Sigmoid colon (tissue), 6 donors: ENCODE measurements at regions not wholly inside any gene's neighbourhood (a gene's known extent, or its start where the extent isn't known, plus 50 kb on each side); places are given as distances from the start of the nearest gene placed in this dataset.

Experiments
- DNase-seq: peaks from one replicate; pipeline ENCODE4 v3.0.0-alpha.2; 2019
- H3K27ac ChIP-seq, 4 donors: fragments of 200-600 bp; sonication (generic); one replicate each; pipeline ENCODE4 v1.5.1; 2016 to 2019; ENCODE audit warnings: mild to moderate bottlenecking in 1 of 4
- H3K27me3 ChIP-seq, 3 donors: fragments of 200-600 bp; sonication (generic); one replicate each; pipeline ENCODE4 v1.5.1; 2019; ENCODE audit warnings: mild to moderate bottlenecking in 1 of 3
- H3K36me3 ChIP-seq, 4 donors: fragments of 200-600 bp; sonication (generic); one replicate each; pipeline ENCODE4 v1.5.1; 2016 to 2019
- H3K4me1 ChIP-seq, 4 donors: fragments of 200-600 bp; sonication (generic); one replicate each; pipeline ENCODE4 v1.5.1; 2017 to 2019
- H3K4me3 ChIP-seq, 4 donors: fragments of 200-600 bp; sonication (generic); one replicate each; pipeline ENCODE4 v1.5.1; 2017 to 2019; ENCODE audit warnings: mild to moderate bottlenecking in 2 of 4, moderate library complexity in 1 of 4
- H3K9me3 ChIP-seq, 4 donors: fragments of 200-600 bp in 3 of 4; sonication (generic) in 3 of 4; one replicate each; pipeline versions ENCODE4 v1.5.1 to v1.6.1; 2013 to 2019
- EP300 ChIP-seq, 4 donors: sonication (generic); formaldehyde crosslinking; IDR thresholded peaks; one replicate each; pipeline ENCODE4 v1.6.1; 2017; ENCODE audit warnings: antibody characterized with exemption in 4 of 4
- POLR2A ChIP-seq, 2 donors: fragments of 450-650 bp; IDR thresholded peaks; one replicate each; pipeline ENCODE4 v1.6.1; 2016; ENCODE audit warnings: antibody characterized with exemption in 2 of 2, mild to moderate bottlenecking in 2 of 2, moderate library complexity in 2 of 2
- POLR2AphosphoS5 ChIP-seq, 4 donors: sonication (generic); formaldehyde crosslinking; IDR thresholded peaks; one replicate each; pipeline ENCODE4 v1.6.1; 2017; ENCODE audit warnings: antibody characterized with exemption in 4 of 4
- WGBS, 2 donors: extraction: QIAGEN DNeasy Blood & Tissue Kit; methylation state at CpG; one replicate each; pipeline ENCODE4 v1.1.7; 2013; 5-methylcytosine and 5-hydroxymethylcytosine counted together
- intact Hi-C: fragments of 100-400 bp; cut with DNase I; formaldehyde crosslinking; loops from one replicate; pipeline ENCODE4 v1.15.1; 2023
- TF ChIP-seq, protein P1 (sequence below), 4 experiments: fragments of 450-650 bp in 3 of 4; fragments of 200-600 bp in 1 of 4; IDR thresholded peaks; one replicate each; pipeline ENCODE4 v1.5.1; 2016 to 2019; ENCODE audit warnings: antibody characterized with exemption in 4 of 4, mild to moderate bottlenecking in 3 of 4, moderate library complexity in 2 of 4
- donor health status: healthy with polysubstance abuse.
- donor health status: healthy.

- no peak for DNase-seq
- no peak for TF ChIP-seq POLR2A (IDR thresholded peaks at IDR 0.05)
- no peak for TF ChIP-seq EP300 (IDR thresholded peaks at IDR 0.05)
- TF ChIP-seq, protein P1, sequence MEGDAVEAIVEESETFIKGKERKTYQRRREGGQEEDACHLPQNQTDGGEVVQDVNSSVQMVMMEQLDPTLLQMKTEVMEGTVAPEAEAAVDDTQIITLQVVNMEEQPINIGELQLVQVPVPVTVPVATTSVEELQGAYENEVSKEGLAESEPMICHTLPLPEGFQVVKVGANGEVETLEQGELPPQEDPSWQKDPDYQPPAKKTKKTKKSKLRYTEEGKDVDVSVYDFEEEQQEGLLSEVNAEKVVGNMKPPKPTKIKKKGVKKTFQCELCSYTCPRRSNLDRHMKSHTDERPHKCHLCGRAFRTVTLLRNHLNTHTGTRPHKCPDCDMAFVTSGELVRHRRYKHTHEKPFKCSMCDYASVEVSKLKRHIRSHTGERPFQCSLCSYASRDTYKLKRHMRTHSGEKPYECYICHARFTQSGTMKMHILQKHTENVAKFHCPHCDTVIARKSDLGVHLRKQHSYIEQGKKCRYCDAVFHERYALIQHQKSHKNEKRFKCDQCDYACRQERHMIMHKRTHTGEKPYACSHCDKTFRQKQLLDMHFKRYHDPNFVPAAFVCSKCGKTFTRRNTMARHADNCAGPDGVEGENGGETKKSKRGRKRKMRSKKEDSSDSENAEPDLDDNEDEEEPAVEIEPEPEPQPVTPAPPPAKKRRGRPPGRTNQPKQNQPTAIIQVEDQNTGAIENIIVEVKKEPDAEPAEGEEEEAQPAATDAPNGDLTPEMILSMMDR (IDR thresholded peaks at IDR 0.05): no peak
- TF ChIP-seq POLR2AphosphoS5 (IDR thresholded peaks at IDR 0.05): no peak
- intact Hi-C loops: no loop called here
- Histone ChIP-seq H3K4me1 (no peaks in the 10 kb centered on the region), H3K27me3 (peaks cover 0 to 17% (median 0%) of the 10 kb centered on the region in 3 donors), H3K4me3 (no peak overlapping the region), H3K36me3 (no peaks in the 10 kb centered on the region), H3K27ac (no peak overlapping the region), H3K9me3 (no peaks in the 10 kb centered on the region)
- WGBS, 2 donors: 37 to 70% methylated on average over 6 of the region's 6 CpGs
Observed at GRCh38 chr1:36614991-36615390, 132.3 kb upstream of the CSF3R start.

GRCh38 chr1:36614571-36614970, 131.9 kb upstream of the CSF3R start:
- Histone ChIP-seq H3K9me3 (no peaks in the 10 kb centered on the region), H3K36me3 (no peaks in the 10 kb centered on the region), H3K27ac (no peak overlapping the region), H3K4me3 (no peak overlapping the region), H3K4me1 (no peaks in the 10 kb centered on the region), H3K27me3 (peaks cover 0 to 22% (median 0%) of the 10 kb centered on the region in 3 donors)
- no peak for TF ChIP-seq POLR2A (IDR thresholded peaks at IDR 0.05)
- DNase-seq: no peak
- intact Hi-C loops: no loop called here
- 80 to 90% methylated on average over 3 of the region's 3 CpGs for WGBS, 2 donors

- H3K27ac ChIP-seq: no peak overlapping the region
- H3K4me1 ChIP-seq: no peaks in the 10 kb centered on the region
- H3K36me3 ChIP-seq: no peaks in the 10 kb centered on the region
- intact Hi-C loops: no loop called here
- 74 to 79% methylated on average over 3 of the region's 3 CpGs for WGBS, 2 donors
- H3K9me3 ChIP-seq: no peaks in the 10 kb centered on the region
- H3K4me3 ChIP-seq: no peak overlapping the region
- TF ChIP-seq POLR2A (IDR thresholded peaks at IDR 0.05): no peak
- no peak for TF ChIP-seq POLR2AphosphoS5 (IDR thresholded peaks at IDR 0.05)
- no peak for TF ChIP-seq EP300 (IDR thresholded peaks at IDR 0.05)
- TF ChIP-seq, protein P1 (IDR thresholded peaks at IDR 0.05): no peak
- no peak for DNase-seq
- peaks cover 0 to 30% (median 0%) of the 10 kb centered on the region in 3 donors for H3K27me3 ChIP-seq
Observed at GRCh38 chr1:36613721-36614120, 131.0 kb upstream of the CSF3R start.

DNA sequence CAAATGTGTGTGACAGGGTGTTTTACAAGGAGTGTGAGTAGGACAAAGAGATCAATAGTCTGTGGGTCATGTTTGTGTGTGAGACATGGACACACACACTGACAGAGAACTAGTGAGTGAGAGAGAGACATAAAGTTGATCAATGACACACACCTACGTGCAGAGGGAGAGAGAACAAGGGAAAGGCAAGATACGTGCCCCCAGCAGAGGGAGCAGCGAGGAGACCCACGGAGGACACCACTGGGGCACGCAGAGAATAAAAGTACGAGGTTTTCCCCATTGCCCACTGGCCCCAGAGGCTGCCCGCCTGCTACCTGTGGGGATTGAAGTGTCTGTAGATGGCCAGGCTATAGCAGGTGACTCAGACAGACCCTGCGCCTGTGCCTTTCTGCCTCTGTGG, 130.2 kb upstream of the CSF3R start:
- no peak for DNase-seq
- WGBS, 2 donors: 45 to 52% methylated on average over 8 of the region's 8 CpGs
- peaks cover 0 to 34% (median 0%) of the 10 kb centered on the region in 3 donors for H3K27me3 ChIP-seq
- H3K4me3 ChIP-seq: no peak overlapping the region
- no peaks in the 10 kb centered on the region for H3K9me3 ChIP-seq
- intact Hi-C loops: no loop called here
- no peak overlapping the region for H3K27ac ChIP-seq
- TF ChIP-seq POLR2AphosphoS5 (IDR thresholded peaks at IDR 0.05) (no peak), POLR2A (IDR thresholded peaks at IDR 0.05) (no peak), EP300 (IDR thresholded peaks at IDR 0.05) (no peak)
- TF ChIP-seq, protein P1 (IDR thresholded peaks at IDR 0.05): no peak
- H3K36me3 ChIP-seq: no peaks in the 10 kb centered on the region
- H3K4me1 ChIP-seq: no peaks in the 10 kb centered on the region

GRCh38 chr1:36612121-36612520, 129.4 kb upstream of the CSF3R start:
- Histone ChIP-seq H3K4me1 (no peaks in the 10 kb centered on the region), H3K27me3 (peaks cover 0 to 34% (median 0%) of the 10 kb centered on the region in 3 donors), H3K9me3 (no peaks in the 10 kb centered on the region), H3K4me3 (no peak overlapping the region), H3K27ac (no peak overlapping the region), H3K36me3 (no peaks in the 10 kb centered on the region)
- no peak for TF ChIP-seq POLR2A (IDR thresholded peaks at IDR 0.05)
- no peak for DNase-seq
- intact Hi-C loops: no loop called here
- 42 to 72% methylated on average over 10 of the region's 10 CpGs for WGBS, 2 donors
